GM04503 (cell line): ENCODE measurements at regions not wholly inside any gene's neighbourhood (a gene's known extent, or its start where the extent isn't known, plus 50 kb on each side); places are given as distances from the start of the nearest gene placed in this dataset.
"Not testable (repeated sequence)": the region's sequence is repeated elsewhere in the genome, so short reads cannot be mapped to it uniquely, and the experiment has no call there.

ENCODE experiments used
- DNase-seq: peaks from one replicate; pipeline ENCODE4 v3.0.0-alpha.2; 2012; ENCODE audit warnings: low read depth

GRCh38 chr15:84421513-84422181 is 179.2 kb upstream of the ZSCAN2 start:
- not testable (repeated sequence) for DNase-seq

DNA sequence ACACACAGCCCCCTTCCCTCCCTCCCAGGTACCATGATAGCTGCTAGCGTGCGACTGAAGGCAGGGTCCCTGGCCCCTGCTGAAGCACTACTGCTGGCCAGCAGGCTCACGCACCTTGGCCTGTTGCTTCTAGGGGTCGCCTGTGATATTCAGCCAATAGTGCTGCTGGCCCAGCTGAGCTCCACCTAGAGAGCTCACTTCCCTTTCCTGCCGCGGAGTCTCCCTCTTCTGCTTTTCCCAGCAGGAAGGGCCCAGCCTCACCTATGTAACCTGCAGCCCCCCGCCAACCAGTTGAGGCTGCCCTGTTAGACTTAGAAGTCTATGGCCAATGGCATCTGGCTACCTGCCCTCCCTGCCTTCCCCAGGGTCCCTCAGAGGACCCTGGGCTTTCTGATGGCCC is 175.5 kb upstream of the ZSCAN2 start:
- DNase-seq = not testable (repeated sequence)

GRCh38 chr15:84473305-84473877 is 127.4 kb upstream of the ZSCAN2 start:
- not testable (repeated sequence) for DNase-seq

- not testable (repeated sequence) for DNase-seq
These were observed 124.3 kb upstream of the ZSCAN2 start for GRCh38 chr15:84476364-84477033.

- not testable (repeated sequence) for DNase-seq
These were observed 123.3 kb upstream of the ZSCAN2 start for GRCh38 chr15:84477550-84477949.

DNA sequence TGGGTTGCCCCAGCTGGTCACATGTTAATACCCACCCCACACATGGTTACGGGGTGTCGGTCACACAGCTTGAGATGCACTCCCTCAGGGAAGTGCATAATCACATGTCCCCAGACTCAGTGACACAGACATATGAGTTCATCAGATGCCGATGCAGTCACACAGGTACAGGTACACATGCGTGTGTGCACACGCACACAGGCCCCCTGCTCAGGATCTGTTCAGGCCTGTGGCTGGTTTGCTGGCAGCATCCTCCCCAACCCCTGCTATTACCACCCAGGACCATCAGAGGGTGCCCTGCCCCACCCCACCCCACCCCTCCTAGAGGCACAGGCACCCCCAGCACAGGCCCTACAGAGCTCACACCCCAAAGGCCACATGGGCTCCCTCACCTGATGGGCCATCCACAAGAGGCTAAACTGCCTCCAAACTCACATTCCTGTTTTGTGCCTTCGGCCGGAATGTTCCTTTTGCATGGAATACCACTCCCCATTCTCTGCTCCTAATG is 120.6 kb upstream of the ZSCAN2 start:
- not testable (repeated sequence) for DNase-seq

- not testable (repeated sequence) for DNase-seq
These were observed 117.0 kb upstream of the ZSCAN2 start for GRCh38 chr15:84483859-84484258.

DNA sequence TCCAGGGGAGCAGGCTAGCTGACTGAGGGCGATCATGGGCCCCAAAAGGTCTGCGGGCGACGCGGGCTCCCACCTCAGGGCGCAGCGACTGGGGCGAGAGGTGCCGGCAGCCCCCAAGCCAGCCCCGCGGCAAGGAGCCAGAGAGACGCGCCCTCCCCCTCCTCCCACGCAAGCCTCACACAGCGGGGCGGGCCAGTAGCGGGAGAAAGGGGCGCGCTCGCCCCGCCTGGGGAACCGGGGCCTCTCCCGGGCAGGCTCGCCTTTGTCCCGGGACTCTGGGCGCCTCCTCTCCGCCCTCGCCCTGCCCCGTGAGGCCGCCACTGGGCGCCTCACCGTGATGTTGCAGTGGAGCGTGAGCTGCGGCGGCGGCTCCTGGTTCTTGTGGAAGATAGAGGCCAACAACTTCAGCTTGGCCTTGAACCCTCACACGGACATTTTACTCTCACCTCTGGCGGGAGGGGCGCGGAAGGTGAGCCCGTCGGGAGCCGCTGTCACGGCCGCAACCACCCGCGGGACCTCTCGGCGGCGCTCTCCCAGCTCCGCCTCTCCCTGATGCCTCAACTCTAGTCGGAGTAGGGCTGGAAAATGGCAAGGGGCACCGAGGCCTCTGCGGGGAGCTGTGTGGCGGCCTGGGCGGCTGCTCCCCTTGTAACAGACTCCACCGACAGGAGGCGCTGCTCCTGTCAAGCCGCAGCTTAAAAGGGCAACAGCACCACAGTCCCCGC is 100.5 kb upstream of the ZSCAN2 start:
- DNase-seq = not testable (repeated sequence)

DNA sequence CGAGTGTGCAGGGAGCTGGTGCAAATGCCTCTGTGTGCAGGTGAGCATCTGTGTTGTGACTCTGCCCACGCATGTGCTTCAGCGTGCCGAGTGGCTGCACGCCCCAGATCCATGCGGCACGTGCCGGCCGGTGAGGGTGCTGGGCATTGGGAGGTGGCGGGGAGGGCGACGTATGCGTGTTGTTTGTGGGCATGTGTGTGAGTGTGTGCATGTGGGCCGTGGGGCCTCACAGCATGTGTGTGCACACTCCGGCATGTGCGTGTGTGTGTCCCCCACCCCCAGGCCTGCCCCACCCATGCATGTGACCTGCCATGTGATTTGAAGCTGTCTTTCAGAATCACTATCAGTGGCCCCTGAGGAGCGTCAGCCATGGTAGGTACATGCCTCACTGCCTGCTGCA is 97.7 kb upstream of the ZSCAN2 start:
- not testable (repeated sequence) for DNase-seq

GRCh38 chr15:84505552-84505951 is 95.3 kb upstream of the ZSCAN2 start:
- DNase-seq = not testable (repeated sequence)

- not testable (repeated sequence) for DNase-seq
These were observed 88.5 kb upstream of the ZSCAN2 start for GRCh38 chr15:84512324-84512723.

GRCh38 chr15:84516773-84517172 is 84.0 kb upstream of the ZSCAN2 start:
- DNase-seq = not testable (repeated sequence)

GRCh38 chr15:84525491-84526344 is 75.1 kb upstream of the ZSCAN2 start:
- not testable (repeated sequence) for DNase-seq

- DNase-seq = not testable (repeated sequence)
These were observed 70.1 kb upstream of the ZSCAN2 start for GRCh38 chr15:84530751-84531150.

DNA sequence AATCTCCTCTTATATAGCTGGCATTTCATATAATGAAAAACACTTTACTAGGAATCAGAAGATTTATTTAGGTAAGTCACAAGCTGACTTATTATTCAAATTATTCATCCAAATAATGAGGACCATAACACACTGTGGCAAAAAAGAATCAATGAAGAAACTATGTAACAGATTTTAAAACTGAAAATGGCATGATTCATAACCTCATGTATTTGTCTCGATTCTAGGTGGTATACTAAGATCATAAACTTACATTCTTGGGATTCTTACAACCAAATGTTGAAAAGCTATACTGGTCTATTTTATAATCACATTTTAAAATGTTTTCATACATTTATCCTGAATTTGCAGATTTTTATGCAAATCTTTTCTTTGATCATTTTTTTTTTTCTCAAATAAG is 69.6 kb upstream of the ZSCAN2 start:
- DNase-seq = not testable (repeated sequence)

- DNase-seq = peak; percentile 14
These were observed 69.0 kb upstream of the ZSCAN2 start for GRCh38 chr15:84531709-84532367.

- DNase-seq = not testable (repeated sequence)
These were observed 67.1 kb upstream of the ZSCAN2 start for GRCh38 chr15:84533705-84534104.

DNA sequence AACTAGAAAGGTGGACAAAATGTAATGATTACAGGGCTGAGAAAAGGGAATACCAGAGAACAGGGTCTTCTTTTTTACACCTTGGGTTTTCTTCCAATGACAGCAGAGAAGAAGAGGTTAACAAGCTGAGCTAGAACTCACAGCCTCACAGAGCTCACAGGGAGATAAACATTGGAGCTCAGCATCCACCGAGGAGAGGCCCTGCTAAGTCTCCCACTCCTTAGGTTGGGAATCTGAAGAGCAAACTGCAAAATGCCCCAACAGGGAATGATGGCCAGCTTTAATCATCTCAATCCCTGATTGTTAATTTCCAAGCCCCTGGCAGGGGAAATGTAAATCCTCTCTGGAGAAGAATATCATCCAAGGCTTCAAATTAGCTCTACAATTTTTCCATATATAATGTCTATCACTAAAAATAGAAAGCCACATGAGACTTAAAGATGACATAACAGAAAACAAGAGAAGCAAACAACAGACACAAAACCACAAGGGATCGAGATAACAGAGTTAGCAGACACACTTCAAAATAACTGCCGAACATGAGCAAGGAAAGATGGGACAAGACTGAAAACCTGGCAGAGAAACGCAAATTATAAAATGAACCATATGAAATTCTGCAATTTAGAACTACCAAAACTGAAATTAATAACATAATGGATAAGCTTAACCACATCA is 66.1 kb upstream of the ZSCAN2 start:
- not testable (repeated sequence) for DNase-seq

- not testable (repeated sequence) for DNase-seq
These were observed 64.6 kb upstream of the ZSCAN2 start for GRCh38 chr15:84536181-84536580.

DNA sequence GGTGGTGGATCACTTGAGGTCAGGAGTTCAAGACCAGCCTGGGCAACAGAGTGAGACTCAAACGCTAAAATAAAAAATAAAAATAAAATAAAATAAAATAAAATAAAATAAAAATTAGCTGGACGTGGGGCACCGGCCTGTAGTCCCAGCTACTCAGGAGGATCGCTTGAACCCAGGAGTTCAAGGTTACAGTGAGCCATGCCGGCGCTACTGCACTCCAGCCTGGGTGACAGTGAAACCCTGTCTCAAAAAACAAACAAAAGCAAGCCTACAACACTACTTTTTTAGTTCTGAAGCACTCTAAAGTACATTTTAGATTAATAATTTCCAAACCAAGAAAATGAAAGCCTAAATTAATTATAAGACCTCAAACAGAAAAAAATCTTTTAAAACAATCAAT is 56.2 kb upstream of the ZSCAN2 start:
- not testable (repeated sequence) for DNase-seq
